Small intestine (tissue), 7 donors: ENCODE measurements at regions not wholly inside any gene's neighbourhood (a gene's known extent, or its start where the extent isn't known, plus 50 kb on each side); places are given as distances from the start of the nearest gene placed in this dataset.
A peak's percentile ranks its signal among the peaks of the same experiment; 100 is the strongest.
"Not testable (repeated sequence)": the region's sequence is repeated elsewhere in the genome, so short reads cannot be mapped to it uniquely, and the experiment has no call there.

Experiments
- DNase-seq, 2 donors: peaks; one replicate each; pipeline versions ENCODE4 v3.0.0 to v3.0.0-alpha.2; 2013
- FAIRE-seq: peaks from 2 replicates; lab custom pipeline; 2012; peaks lifted over from hg19 to GRCh38; lab: Jason Lieb, UNC
- H3K27ac ChIP-seq, 3 donors: one replicate each; pipeline ENCODE4 v1.5.1; 2013; ENCODE audit warnings: low read length in 2 of 3, mild to moderate bottlenecking in 2 of 3, control low read depth in 1 of 3, inconsistent platforms in 1 of 3, low read depth in 1 of 3, moderate library complexity in 1 of 3
- H3K27me3 ChIP-seq, 3 donors: one replicate each; pipeline ENCODE4 v1.6.1; 2013; ENCODE audit warnings: low read length in 3 of 3, inconsistent platforms in 1 of 3; ENCODE audit not compliant: control insufficient read depth in 3 of 3, insufficient read depth in 3 of 3
- H3K36me3 ChIP-seq, 3 donors: one replicate each; pipeline ENCODE4 v1.6.1; 2013; ENCODE audit warnings: low read length in 3 of 3, inconsistent platforms in 1 of 3, low read depth in 1 of 3, mild to moderate bottlenecking in 1 of 3, moderate library complexity in 1 of 3; ENCODE audit not compliant: control insufficient read depth in 3 of 3, insufficient read depth in 2 of 3
- H3K4me1 ChIP-seq, 3 donors: one replicate each; pipeline ENCODE4 v1.6.1; 2013; ENCODE audit warnings: low read length in 2 of 3, inconsistent platforms in 1 of 3, low read depth in 1 of 3, mild to moderate bottlenecking in 1 of 3, moderate library complexity in 1 of 3; ENCODE audit not compliant: control insufficient read depth in 3 of 3, insufficient read depth in 2 of 3
- H3K4me3 ChIP-seq, 3 donors: one replicate each; pipeline ENCODE4 v1.5.1; 2013; ENCODE audit warnings: low read length in 3 of 3, control low read depth in 1 of 3, inconsistent platforms in 1 of 3, low read depth in 1 of 3, mild to moderate bottlenecking in 1 of 3, moderate library complexity in 1 of 3
- H3K9me3 ChIP-seq, 2 donors: one replicate each; pipeline ENCODE4 v1.6.1; 2013; ENCODE audit warnings: low read depth in 1 of 2, low read length in 1 of 2; ENCODE audit not compliant: control insufficient read depth in 2 of 2, insufficient read depth in 1 of 2
- WGBS, 3 donors: extraction: QIAGEN DNeasy Blood & Tissue Kit; methylation state at CpG; one replicate each; pipeline ENCODE4 v1.1.7; 2013; 5-methylcytosine and 5-hydroxymethylcytosine counted together
- donor health status: healthy with polysubstance abuse.
- donor health status: control.
- donor health status: control.
- donor health status: Bipolar disorder and iron deficiency.
- donor health status: healthy.

- not testable (repeated sequence) for H3K27me3 ChIP-seq, H3K36me3 ChIP-seq, H3K27ac ChIP-seq, DNase-seq, FAIRE-seq, H3K4me1 ChIP-seq, H3K9me3 ChIP-seq, H3K4me3 ChIP-seq
- WGBS, 3 donors = 30 to 60% methylated on average over 1 of the region's 1 CpG; no CpG with 5 or more reads in 1 of the 3 donors
These were observed 136.3 kb upstream of the AKAP13 start for GRCh38 chr15:85244056-85244455.

GRCh38 chr15:85250938-85251542, 129.4 kb upstream of the AKAP13 start:
- H3K9me3 ChIP-seq, H3K27me3 ChIP-seq, H3K4me1 ChIP-seq, H3K4me3 ChIP-seq, H3K27ac ChIP-seq, FAIRE-seq, H3K36me3 ChIP-seq: not testable (repeated sequence)
- WGBS, 3 donors = 58 to 73% (median 66%) methylated on average over 6 to 8 of the region's 8 CpGs
- peak; percentile 35 to 49 for DNase-seq

DNA sequence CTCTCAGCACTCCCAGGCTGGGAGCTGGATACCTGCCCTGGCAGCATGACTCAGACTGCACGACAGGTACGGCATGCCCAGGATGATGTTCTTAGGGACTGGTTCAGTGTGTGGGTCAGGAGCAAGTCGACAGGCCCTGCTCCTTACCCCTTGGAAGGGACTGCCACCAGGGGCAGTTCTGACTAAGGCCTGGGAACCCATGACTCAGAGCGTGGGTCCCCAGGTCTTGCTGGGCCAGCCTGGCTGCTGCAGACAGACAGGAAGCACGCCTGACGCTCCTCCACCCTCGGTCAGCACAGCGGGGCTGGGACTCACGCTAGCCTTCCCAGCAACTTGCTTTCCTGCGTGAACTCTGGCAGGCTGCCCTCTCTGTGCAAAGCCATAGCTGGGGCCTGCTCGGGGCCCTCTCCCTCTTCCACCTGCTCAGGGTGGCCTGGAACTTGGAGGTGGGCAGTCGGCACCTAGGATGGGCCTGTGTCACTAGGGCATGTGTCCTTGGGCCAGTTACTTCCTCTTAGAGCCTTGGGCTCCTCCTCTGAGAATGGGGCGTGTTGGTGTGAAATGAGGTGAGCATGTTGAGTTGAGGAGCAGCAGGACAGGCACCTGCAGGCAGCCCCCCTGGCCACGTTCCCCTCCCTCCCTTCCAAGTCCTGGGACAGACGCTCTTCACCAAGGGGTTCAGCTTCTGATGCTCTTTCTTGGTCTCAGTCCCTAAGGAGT, 127.0 kb upstream of the AKAP13 start:
- H3K36me3 ChIP-seq, DNase-seq, H3K9me3 ChIP-seq, H3K4me3 ChIP-seq, H3K27ac ChIP-seq, H3K27me3 ChIP-seq, H3K4me1 ChIP-seq, FAIRE-seq: not testable (repeated sequence)
- 61 to 64% (median 63%) methylated on average over 10 to 15 of the region's 15 CpGs for WGBS, 3 donors

- H3K9me3 ChIP-seq, H3K4me1 ChIP-seq, H3K36me3 ChIP-seq, FAIRE-seq, H3K4me3 ChIP-seq, DNase-seq, H3K27me3 ChIP-seq, H3K27ac ChIP-seq: not testable (repeated sequence)
- WGBS, 3 donors = 86 to 90% (median 87%) methylated on average over 2 to 9 of the region's 9 CpGs
These were observed 125.4 kb upstream of the AKAP13 start for GRCh38 chr15:85254961-85255360.

DNA sequence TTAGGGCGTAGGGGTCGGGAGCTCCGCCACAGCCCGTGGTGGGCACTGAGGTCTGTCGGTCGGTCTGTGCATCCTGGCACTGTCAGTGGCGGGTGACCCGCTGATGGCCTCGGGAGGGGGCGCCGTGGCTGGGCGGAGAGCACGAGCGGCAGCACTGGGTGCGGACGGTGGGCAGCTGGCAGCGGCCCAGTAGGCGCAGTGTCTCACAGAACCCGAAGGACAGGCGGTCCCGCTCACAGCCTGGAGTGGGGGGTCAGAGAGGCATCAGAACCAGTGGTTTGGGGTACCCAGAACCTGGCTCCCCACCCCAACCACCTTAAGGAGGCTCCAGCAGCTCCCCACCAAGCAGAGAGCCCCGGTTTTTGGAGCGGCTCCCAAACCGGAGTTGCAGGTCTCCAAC, 124.9 kb upstream of the AKAP13 start:
- not testable (repeated sequence) for H3K4me3 ChIP-seq, H3K27me3 ChIP-seq, H3K36me3 ChIP-seq, FAIRE-seq, H3K4me1 ChIP-seq, DNase-seq, H3K27ac ChIP-seq, H3K9me3 ChIP-seq
- 92 to 94% (median 92%) methylated on average over 21 to 24 of the region's 24 CpGs for WGBS, 3 donors

- H3K4me1 ChIP-seq, H3K36me3 ChIP-seq, H3K9me3 ChIP-seq, H3K27me3 ChIP-seq, H3K27ac ChIP-seq, FAIRE-seq, H3K4me3 ChIP-seq: not testable (repeated sequence)
- DNase-seq = peak in 1 of 2 donors; percentile 20
- 61 to 68% (median 66%) methylated on average over 20 to 25 of the region's 25 CpGs for WGBS, 3 donors
These were observed 124.1 kb upstream of the AKAP13 start for GRCh38 chr15:85256009-85256997.

- DNase-seq, H3K4me1 ChIP-seq, H3K4me3 ChIP-seq, H3K27ac ChIP-seq, H3K27me3 ChIP-seq, FAIRE-seq, H3K36me3 ChIP-seq, H3K9me3 ChIP-seq: not testable (repeated sequence)
- WGBS, 3 donors = 86 to 94% (median 92%) methylated on average over 2 to 4 of the region's 4 CpGs
These were observed 122.3 kb upstream of the AKAP13 start for GRCh38 chr15:85258062-85258445.

DNA sequence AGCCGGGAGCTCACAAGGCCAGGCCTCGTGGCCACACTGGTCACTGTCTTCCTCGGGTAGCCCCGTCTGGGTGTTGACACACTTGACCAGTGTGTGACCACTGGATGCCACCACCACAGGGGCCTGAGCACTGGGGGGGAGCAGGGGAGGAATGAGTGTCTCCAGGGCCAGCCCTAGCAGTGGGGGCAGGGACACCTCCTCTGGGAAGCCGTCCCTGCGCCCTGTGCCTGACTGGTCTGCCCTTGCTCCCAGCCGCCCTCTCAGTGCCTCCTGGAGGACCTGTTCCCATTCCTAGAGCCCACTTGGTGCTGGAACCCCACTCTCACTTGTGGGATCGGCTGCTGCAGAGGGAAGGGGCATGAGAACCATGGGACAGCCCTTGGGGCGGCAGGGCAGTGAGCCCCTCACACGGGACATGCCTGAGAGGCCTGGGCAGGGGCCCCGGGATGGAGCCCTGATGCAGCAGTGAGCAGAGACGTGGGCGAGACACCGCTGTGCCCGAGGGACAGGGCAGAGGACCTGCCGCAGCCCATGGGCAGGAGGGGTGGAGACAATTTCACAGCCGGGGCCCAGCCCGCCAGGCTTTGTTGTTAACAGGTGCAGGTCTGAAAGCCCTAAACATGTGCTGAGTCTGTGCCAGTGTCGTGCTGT, 121.7 kb upstream of the AKAP13 start:
- H3K4me3 ChIP-seq, DNase-seq, H3K27me3 ChIP-seq, FAIRE-seq, H3K9me3 ChIP-seq, H3K4me1 ChIP-seq, H3K36me3 ChIP-seq, H3K27ac ChIP-seq: not testable (repeated sequence)
- 82 to 84% (median 84%) methylated on average over 8 to 13 of the region's 19 CpGs for WGBS, 3 donors
